HG02623 (cell line): ENCODE measurements at regions not wholly inside any gene's neighbourhood (a gene's known extent, or its start where the extent isn't known, plus 50 kb on each side); places are given as distances from the start of the nearest gene placed in this dataset.

Experiments
- ATAC-seq: cut with Tn5 transposase; IDR thresholded peaks from one replicate; pipeline ENCODE4 v1.9.1; 2021; ENCODE audit warnings: moderate library complexity; ENCODE audit not compliant: unreplicated experiment

DNA sequence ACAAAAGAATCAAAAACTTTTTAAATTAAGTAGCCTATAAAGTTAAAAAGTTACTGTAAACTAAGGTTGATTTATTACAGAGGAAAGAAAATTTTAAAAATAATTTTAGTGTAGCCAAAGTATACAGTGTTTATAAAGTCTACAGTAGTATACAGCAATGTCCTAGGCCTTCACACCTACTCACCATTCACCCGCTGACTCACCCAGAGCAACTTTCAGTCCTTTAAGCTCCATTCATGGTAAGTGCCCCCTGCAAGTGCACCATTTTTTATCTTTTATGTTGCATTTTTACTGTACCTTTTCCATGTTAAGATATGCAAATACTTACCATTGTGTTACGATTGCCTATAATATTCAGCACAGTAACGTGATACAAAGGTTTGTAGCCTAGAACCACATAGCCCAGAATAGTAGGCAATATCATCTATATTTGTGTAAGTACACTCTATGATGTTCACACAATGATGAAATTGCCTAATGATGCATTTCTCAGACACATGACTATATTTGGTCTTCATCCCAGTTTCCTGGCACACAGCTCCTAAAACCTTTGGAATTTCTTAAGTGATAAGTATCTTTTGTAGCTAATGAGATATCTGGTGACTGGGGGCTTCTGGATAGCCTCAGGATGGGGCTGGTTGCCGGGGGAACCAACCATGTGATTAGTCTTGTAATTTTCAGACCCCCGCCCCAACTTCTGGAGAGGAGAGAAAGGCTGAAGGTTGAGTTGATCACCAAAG is 111.0 kb downstream of the MRPL14 start:
- no peak for ATAC-seq

- ATAC-seq = no peak
These were observed 115.2 kb downstream of the MRPL14 start for GRCh38 chr6:44012078-44012493.

DNA sequence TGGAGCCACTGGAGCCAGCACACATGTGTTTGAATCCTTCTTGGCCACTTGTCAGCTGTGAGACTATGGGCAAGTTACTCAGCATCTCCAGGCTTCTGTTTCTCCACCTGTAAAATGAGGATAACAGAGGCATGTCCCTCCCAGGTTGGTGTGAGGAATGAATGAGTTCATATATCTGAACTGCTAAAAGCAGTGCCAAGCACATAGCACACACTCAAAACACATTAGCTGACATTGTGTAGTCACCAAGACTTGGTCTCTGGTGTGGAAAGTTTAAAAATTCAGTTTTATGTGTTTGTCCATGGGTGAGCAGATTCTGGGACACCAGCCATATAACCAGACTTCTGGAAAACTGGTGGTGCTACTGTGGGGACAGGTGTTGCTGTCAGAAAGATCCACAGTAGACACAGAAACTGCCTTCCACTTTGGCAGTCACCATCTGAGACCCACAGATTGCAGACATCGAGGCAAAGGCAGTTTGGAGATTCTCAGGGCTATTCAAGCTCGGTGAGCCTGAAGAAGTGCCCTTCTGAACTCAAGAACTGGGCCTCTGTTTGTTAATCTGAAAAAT is 115.8 kb downstream of the MRPL14 start:
- ATAC-seq = no peak

DNA sequence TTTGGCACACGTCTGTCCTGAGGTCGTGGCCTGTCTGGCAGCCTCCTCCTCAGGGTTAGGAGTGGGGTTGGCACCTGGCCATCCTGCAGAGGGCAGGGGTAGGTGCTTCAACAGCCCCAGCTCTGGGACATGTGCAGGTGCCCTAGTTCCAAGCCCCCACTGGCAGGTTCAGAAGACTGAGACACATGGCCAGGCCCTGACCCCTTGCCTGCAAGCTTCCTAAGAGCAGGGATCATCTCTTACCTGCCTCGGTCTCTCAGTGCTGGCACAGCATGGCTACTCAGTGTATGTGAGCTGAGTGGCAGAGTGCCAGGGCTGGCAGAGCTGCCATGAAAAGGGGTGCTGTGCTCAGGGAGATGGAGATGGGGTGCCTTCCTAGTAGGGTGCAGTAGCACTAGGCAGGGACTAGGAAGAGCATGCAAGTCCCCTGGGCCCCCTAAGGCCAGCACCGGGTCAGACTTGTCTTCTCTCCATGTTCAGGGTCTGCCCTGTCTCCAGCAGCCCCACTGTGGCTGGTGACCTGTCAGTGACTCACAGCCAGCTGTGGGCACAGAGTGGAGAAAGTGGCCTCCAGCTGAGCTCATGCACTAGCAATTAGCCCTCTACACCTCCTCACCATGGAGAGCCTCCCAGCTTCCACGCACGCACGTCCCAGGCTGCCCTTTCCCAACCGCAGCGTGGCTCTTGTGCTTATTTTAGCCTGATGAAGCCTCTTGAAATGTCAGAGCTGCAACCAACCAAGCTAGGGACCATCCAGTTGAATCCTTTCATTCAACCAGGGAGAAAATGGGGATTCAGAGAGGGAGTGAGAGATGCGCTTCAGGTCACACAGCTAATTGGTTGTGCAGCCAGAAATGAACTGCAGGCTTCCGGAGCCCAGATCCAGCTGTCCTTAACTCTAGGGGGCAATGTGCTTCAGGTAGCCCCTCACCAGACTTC is 116.6 kb downstream of the MRPL14 start:
- no peak for ATAC-seq

DNA sequence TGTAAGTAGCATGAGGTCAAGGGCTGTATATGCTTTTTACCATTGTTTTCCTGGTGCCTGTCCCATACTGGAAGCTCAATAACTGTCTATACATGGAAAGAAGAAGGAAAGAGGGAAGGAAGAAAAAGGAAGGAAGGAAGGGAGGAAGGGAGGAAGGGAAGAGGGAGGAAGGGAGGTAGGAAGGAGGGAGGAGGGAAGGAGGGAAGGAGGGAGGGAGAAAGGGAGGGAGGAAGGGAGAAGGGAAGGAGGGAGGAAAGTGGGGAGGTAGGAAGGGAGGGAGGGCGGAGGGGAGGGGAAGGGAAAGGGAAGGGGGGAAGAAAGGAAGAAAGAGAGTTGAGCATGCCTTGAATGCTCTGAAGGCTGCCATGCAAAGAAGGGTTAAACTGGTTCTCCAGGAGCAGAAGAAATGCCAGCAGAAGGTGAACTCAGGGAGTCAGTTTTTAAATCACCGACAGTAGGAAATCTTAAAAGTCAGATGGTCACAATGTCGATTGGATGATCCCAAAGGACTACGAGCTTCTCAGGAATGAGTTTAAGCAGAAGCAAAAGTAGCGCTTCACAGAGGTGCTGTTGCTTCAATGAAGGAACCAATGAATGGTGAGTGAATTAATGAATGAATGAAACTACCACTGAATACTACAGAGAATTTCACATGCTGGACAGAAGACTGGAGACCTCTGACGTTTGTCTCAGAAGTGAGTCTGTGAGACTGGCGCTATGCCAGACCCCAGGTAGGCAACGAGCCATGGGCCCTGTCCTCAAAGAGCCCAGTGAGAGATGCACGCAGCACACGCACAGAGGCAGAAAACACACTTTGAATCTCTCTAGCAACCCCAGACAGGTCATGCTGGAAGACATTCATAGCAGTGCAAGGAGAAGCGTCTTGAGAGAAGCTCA is 117.6 kb downstream of the MRPL14 start:
- ATAC-seq = no peak

DNA sequence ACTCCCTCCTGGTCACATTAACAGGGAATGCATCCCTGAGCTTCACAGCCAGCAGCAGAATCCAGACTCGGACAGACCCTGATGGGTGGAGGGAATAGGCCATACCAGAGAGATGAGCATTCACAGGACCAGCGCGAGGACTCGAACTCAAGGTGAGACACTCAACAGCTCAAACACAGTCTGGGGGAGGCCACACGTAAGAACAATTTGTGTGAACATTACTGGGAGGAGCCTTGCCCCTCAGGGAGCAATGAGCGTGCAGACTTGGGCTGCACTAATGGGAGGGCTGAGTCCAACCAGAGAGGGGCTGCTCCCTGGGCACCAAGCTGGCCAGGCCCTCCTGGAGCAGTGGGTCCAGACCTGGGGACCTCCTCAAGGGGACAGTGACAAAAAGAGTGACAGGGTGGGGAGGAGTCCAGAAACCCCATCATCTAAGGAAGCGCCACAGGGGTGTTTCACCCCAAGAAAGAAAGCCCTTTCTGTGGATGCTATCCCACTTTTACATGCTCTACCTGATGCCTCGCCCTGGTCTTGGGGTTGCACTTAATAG is 118.4 kb downstream of the MRPL14 start:
- ATAC-seq = no peak

DNA sequence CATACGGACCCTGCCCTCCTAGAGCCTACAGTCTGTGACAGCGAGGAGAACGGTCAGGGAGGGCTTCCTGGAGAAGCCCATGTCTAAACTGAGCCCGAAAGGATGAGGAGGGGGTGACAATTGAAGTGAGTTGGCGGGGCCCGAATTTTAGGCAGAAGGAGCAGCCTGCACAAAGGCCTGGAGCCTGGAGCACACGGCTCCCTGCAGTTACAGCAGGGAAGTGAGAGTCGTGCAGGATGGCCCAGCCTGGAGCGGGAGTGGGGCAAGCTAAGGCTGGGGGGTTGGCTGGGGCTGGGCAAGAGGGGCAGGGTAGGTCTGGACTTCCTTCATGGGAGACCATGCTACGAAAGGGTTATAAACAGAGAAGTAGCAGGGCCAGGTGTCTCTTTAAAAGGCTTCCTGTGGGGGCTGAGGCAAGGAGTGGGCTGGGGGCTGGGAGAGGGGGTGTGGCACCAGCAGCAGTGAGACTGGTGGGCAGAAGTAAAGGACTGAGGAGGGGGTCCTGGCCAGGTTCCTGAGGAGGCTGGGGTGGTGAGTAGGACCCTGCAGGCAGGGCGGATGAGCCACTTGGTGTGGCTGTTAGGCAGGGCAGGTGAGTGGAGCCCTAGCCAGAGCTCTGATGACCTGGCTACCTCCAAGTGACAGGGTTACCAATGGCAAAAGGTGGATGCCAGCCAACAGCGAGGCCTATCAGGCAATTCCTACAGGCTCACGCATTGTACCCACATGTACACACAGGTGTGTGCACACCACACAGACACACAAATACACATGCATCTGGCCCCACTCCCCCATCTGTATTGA is 119.2 kb downstream of the MRPL14 start:
- no peak for ATAC-seq

DNA sequence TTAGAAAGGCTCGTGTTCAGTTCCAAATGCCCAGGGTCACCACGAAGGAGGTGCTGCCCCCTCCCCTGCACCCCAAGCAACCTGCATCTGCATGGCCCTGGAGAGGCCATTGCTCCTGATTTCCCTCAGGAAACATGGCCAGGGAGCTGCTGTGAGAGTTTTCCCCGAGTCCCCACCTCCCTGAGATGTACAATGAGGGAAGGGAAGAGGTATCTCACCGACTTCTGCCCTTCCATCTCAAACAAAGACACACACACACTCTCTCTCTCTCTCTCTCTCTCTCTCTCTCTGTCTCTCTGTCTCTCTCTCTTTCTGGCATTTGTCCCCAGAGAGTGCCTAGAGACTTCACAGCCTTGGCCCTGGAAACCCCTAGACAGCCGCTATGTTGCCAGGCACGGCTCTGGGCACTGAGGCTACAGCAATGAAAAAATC is 120.4 kb downstream of the MRPL14 start:
- ATAC-seq = no peak

- ATAC-seq = no peak
These were observed 121.0 kb downstream of the MRPL14 start for GRCh38 chr6:44006123-44006871.

DNA sequence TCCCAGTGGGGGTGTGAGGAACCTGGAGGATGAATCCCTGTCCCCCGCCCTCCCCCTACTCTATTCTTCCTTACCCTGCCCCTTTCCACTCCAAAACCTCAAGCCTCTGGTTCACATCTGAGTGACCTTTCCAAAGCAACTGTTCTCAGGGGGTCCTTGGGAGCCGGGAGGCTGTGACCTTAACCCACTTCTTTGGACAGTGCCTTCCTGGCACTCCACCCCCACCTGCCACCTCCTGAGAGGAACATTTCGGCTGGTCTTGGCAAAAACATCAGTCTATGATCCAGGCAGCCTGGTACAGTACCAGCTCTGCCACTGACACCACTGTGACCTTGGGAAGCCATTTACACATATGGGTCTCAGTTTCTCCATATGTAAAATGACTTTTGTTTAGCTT is 121.7 kb downstream of the MRPL14 start:
- ATAC-seq = no peak

GRCh38 chr6:44004625-44005506 is 122.4 kb downstream of the MRPL14 start:
- no peak for ATAC-seq

- no peak for ATAC-seq
These were observed 123.1 kb downstream of the MRPL14 start for GRCh38 chr6:44004136-44004535.

- no peak for ATAC-seq
These were observed 123.7 kb downstream of the MRPL14 start for GRCh38 chr6:44003345-44004061.

GRCh38 chr6:44002593-44003344 is 124.5 kb downstream of the MRPL14 start:
- ATAC-seq = no peak

DNA sequence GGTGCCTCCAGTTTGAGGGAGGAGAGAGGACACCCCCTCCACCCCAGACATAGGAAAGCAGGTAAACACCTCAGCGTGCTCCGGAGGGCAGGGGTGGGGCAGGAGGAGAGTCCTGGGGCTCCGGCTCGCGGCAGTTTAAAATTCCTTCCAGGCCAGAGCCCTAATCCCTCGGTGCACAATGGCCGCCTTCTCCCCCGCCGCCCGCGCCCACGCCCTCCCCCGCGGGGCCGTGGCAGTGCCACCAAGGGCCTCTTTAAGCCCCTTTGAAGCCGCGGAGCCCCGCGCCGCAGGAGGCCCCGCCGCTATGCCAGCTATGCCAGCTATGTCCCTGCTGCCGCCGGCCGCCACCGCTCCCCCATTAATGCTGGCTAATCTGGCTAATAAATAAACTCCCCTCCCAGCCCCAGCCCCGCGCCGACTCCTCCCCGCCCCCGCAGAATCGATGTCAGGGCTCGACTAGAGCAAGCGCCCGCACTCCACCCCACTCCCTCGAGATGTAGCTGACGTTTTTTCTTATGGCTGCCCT is 125.1 kb downstream of the MRPL14 start:
- ATAC-seq = no peak

GRCh38 chr6:44001318-44002066 is 125.8 kb downstream of the MRPL14 start:
- no peak for ATAC-seq
